ENCODE measurements at regions not wholly inside any gene's neighbourhood (a gene's known extent, or its start where the extent isn't known, plus 50 kb on each side); places are given as distances from the start of the nearest gene placed in this dataset.

- Histone ChIP-seq H3K4me3 (ENCODE audit: low read depth in 2 of 2, low read length in 2 of 2) (no peak overlapping the region), H3K27ac (ENCODE audit: low read length) (no peak overlapping the region), H3K9me3 (ENCODE audit: control insufficient read depth, insufficient read depth, low read depth, low read length) (no peaks in the 10 kb centered on the region), H3K27me3 (ENCODE audit: control insufficient read depth, insufficient read depth, low read length) (no peaks in the 10 kb centered on the region), H3K36me3 (ENCODE audit: control insufficient read depth, insufficient read depth, low read length) (no peaks in the 10 kb centered on the region), H3K4me1 (ENCODE audit: control insufficient read depth, insufficient read depth, low read length) (no peaks in the 10 kb centered on the region; the same call in 1 of the 2 replicates)
- BruUV-seq (replicated peaks) = no TSS peak
- in situ Hi-C loops (cut with HindIII; ENCODE audit: low pct_unique_long_range_greater_than_20kb, low sequenced_read_pairs) = no loop called here
- ChIA-PET POLR2A (no interaction called here), CTCF (no interaction called here)
- no peak for DNase-seq (ENCODE audit: low read depth, low spot score)
- intact Hi-C loops (cut with micrococcal nuclease; ENCODE audit: unreplicated experiment) = no loop called here
- no peak for ATAC-seq
- TF ChIP-seq REST (IDR thresholded peaks at IDR 0.05; ENCODE audit: insufficient read depth in 1 of 2, low read depth in 2 of 2, low read length in 1 of 2) (no peak), POLR2AphosphoS5 (IDR thresholded peaks at IDR 0.05; ENCODE audit: low read depth, low read length) (no peak), CTCF (IDR thresholded peaks at IDR 0.05) (no peak), SIN3A (IDR thresholded peaks at IDR 0.05; ENCODE audit: borderline replicate concordance, insufficient read depth, low read depth, low read length) (no peak), TCF7L2 (IDR thresholded peaks at IDR 0.05; ENCODE audit: low read depth, low read length) (no peak)
These were observed 425.5 kb downstream of the BCKDHB start for GRCh38 chr6:80531681-80532619.

- Histone ChIP-seq H3K4me3 (ENCODE audit: low read depth in 2 of 2, low read length in 2 of 2) (no peak overlapping the region), H3K4me1 (ENCODE audit: control insufficient read depth, insufficient read depth, low read length) (no peaks in the 10 kb centered on the region; the same call in 1 of the 2 replicates), H3K27me3 (ENCODE audit: control insufficient read depth, insufficient read depth, low read length) (no peaks in the 10 kb centered on the region), H3K36me3 (ENCODE audit: control insufficient read depth, insufficient read depth, low read length) (no peaks in the 10 kb centered on the region), H3K9me3 (ENCODE audit: control insufficient read depth, insufficient read depth, low read depth, low read length) (no peaks in the 10 kb centered on the region), H3K27ac (ENCODE audit: low read length) (no peak overlapping the region)
- in situ Hi-C loops (cut with HindIII; ENCODE audit: low pct_unique_long_range_greater_than_20kb, low sequenced_read_pairs) = no loop called here
- ChIA-PET POLR2A (no interaction called here), CTCF (no interaction called here)
- DNase-seq (ENCODE audit: low read depth, low spot score) (no peak), ATAC-seq (no peak)
- no TSS peak for BruUV-seq (replicated peaks)
- TF ChIP-seq REST (IDR thresholded peaks at IDR 0.05; ENCODE audit: insufficient read depth in 1 of 2, low read depth in 2 of 2, low read length in 1 of 2) = no peak
- no peak for TF ChIP-seq SIN3A (IDR thresholded peaks at IDR 0.05; ENCODE audit: borderline replicate concordance, insufficient read depth, low read depth, low read length)
- TF ChIP-seq POLR2AphosphoS5 (IDR thresholded peaks at IDR 0.05; ENCODE audit: low read depth, low read length) = no peak
- no peak for TF ChIP-seq CTCF (IDR thresholded peaks at IDR 0.05)
- no peak for TF ChIP-seq TCF7L2 (IDR thresholded peaks at IDR 0.05; ENCODE audit: low read depth, low read length)
- intact Hi-C loops (cut with micrococcal nuclease; ENCODE audit: unreplicated experiment) = no loop called here
These were observed 423.6 kb downstream of the BCKDHB start for GRCh38 chr6:80530103-80530502.
